ENCODE measurements at regions not wholly inside any gene's neighbourhood (a gene's known extent, or its start where the extent isn't known, plus 50 kb on each side); places are given as distances from the start of the nearest gene placed in this dataset.

DNA sequence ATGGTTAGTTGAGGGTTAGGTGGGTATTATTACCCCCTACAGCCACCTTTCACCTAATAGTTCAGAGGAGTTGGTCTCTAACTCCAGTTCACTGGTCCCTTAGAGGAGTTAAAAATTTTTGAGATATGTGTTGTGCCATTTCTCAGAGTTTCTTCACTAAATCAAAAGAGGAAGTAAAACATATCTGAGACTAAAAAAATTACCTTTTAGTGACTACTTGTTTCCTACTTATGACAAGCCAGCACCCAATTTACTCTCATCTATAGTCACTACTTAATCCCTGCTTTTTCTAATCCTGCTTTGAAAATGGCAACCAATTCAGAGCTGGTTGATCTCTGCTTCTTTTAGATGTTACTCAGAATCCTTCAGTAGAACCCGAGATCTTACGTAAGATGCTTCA lies 1316.8 kb upstream of the B3GALT2 start:
- FAIRE-seq (no peak), ATAC-seq (peak; percentile 66), DNase-seq (ENCODE audit: low read depth, low spot score) (no peak)
- ChIA-PET RAD21 (ENCODE audit: unreplicated experiment) (no interaction called here), CTCF (no interaction called here), SMC1A (ENCODE audit: uncharacterized antibody, unreplicated experiment) (no interaction called here), POLR2A (no interaction called here)
- H3K27me3 ChIP-seq (replicated peaks in 1 of 2; ENCODE audit: control insufficient read depth in 2 of 2, insufficient read depth in 2 of 2, low read length in 1 of 2), result no peaks in the 10 kb centered on the region
- no peaks in the 10 kb centered on the region for H3K36me3 ChIP-seq (ENCODE audit: control insufficient read depth in 2 of 2, insufficient read depth in 2 of 2, low read length in 1 of 2)
- in situ Hi-C loops (cut with MboI) (no loop called here), intact Hi-C loops (cut with micrococcal nuclease; ENCODE audit: unreplicated experiment) (no loop called here)
- no TSS peak for BruUV-seq (replicated peaks)
- H3K9ac ChIP-seq (ENCODE audit: control insufficient read depth, insufficient read depth, low read length), result no peak overlapping the region
- H3K4me3 ChIP-seq, result no peak overlapping the region
- no peaks in the 10 kb centered on the region for H4K20me1 ChIP-seq (ENCODE audit: control insufficient read depth, insufficient read depth)
- TF ChIP-seq, protein P1, sequence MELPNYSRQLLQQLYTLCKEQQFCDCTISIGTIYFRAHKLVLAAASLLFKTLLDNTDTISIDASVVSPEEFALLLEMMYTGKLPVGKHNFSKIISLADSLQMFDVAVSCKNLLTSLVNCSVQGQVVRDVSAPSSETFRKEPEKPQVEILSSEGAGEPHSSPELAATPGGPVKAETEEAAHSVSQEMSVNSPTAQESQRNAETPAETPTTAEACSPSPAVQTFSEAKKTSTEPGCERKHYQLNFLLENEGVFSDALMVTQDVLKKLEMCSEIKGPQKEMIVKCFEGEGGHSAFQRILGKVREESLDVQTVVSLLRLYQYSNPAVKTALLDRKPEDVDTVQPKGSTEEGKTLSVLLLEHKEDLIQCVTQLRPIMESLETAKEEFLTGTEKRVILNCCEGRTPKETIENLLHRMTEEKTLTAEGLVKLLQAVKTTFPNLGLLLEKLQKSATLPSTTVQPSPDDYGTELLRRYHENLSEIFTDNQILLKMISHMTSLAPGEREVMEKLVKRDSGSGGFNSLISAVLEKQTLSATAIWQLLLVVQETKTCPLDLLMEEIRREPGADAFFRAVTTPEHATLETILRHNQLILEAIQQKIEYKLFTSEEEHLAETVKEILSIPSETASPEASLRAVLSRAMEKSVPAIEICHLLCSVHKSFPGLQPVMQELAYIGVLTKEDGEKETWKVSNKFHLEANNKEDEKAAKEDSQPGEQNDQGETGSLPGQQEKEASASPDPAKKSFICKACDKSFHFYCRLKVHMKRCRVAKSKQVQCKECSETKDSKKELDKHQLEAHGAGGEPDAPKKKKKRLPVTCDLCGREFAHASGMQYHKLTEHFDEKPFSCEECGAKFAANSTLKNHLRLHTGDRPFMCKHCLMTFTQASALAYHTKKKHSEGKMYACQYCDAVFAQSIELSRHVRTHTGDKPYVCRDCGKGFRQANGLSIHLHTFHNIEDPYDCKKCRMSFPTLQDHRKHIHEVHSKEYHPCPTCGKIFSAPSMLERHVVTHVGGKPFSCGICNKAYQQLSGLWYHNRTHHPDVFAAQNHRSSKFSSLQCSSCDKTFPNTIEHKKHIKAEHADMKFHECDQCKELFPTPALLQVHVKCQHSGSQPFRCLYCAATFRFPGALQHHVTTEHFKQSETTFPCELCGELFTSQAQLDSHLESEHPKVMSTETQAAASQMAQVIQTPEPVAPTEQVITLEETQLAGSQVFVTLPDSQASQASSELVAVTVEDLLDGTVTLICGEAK (IDR thresholded peaks at IDR 0.05; ENCODE audit: borderline replicate concordance), result no peak
- no peak for TF ChIP-seq RAD51 (IDR thresholded peaks at IDR 0.05)
- TF ChIP-seq JUNB (IDR thresholded peaks at IDR 0.05), result no peak
- no peak overlapping the region for H3K4me2 ChIP-seq (ENCODE audit: control insufficient read depth, insufficient read depth)
- WGBS (ENCODE audit: insufficient coverage, insufficient replicate concordance, low lambda C conversion rate, missing lambda C conversion rate), result 76% methylated on average over 2 of the region's 2 CpGs
- H3K79me2 ChIP-seq (ENCODE audit: control insufficient read depth, insufficient read depth, low read length), result no peaks in the 10 kb centered on the region
- no peak overlapping the region for H3K27ac ChIP-seq (ENCODE audit: control insufficient read depth, insufficient read depth)
- no peak overlapping the region for H2AFZ ChIP-seq (ENCODE audit: control insufficient read depth, low read depth, low read length)
- no peaks in the 10 kb centered on the region for H3K9me3 ChIP-seq (replicated peaks; ENCODE audit: control insufficient read depth, insufficient read depth, low read length)
- H3K4me1 ChIP-seq (ENCODE audit: control insufficient read depth, insufficient read depth, low read length), result no peaks in the 10 kb centered on the region

DNA sequence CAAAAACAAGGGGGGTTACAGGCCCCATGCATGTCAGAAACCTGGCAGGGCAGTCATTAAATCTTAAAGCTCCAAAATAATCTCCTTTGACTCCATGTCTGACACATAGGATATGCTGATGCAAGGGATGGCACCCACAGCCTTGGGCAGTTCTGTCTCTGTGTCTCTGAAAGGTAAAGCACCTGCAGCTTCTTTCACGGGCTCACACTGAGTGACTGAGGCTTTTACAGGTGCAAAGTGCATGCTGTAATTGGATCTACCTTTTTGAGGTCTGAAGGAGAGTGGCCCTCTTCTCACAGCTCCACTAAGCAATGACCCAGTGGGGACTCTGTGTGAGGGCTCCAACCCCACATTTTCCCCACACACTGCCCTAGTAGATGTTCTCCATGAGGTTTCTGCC lies 1309.0 kb upstream of the B3GALT2 start:
- no peak overlapping the region for H3K4me2 ChIP-seq (ENCODE audit: control insufficient read depth, insufficient read depth)
- H3K4me3 ChIP-seq, result no peak overlapping the region
- CTCF ChIA-PET, result no interaction called here
- DNase-seq (ENCODE audit: low read depth, low spot score) (no peak), FAIRE-seq (no peak), ATAC-seq (no peak)
- H4K20me1 ChIP-seq (ENCODE audit: control insufficient read depth, insufficient read depth), result no peaks in the 10 kb centered on the region
- no TSS peak for BruUV-seq (replicated peaks)
- no peaks in the 10 kb centered on the region for H3K4me1 ChIP-seq (ENCODE audit: control insufficient read depth, insufficient read depth, low read length)
- no peak overlapping the region for H3K27ac ChIP-seq (ENCODE audit: control insufficient read depth, insufficient read depth)
- H3K27me3 ChIP-seq (replicated peaks in 1 of 2; ENCODE audit: control insufficient read depth in 2 of 2, insufficient read depth in 2 of 2, low read length in 1 of 2), result no peaks in the 10 kb centered on the region
- 6% methylated on average over 1 of the region's 1 CpG for WGBS (ENCODE audit: insufficient coverage, insufficient replicate concordance, low lambda C conversion rate, missing lambda C conversion rate)
- no peak overlapping the region for H2AFZ ChIP-seq (ENCODE audit: control insufficient read depth, low read depth, low read length)
- H3K36me3 ChIP-seq (ENCODE audit: control insufficient read depth in 2 of 2, insufficient read depth in 2 of 2, low read length in 1 of 2), result no peaks in the 10 kb centered on the region
- TF ChIP-seq BMI1 (IDR thresholded peaks at IDR 0.05; ENCODE audit: borderline replicate concordance), result no peak
- TF ChIP-seq ETV6 (conservative IDR thresholded peaks at IDR 0.05 in 1 of 2, IDR thresholded peaks at IDR 0.05 in 1 of 2; ENCODE audit: borderline replicate concordance in 1 of 2, low read depth in 1 of 2), result no peak
- no peak for TF ChIP-seq JUNB (IDR thresholded peaks at IDR 0.05)
- TF ChIP-seq, protein P2, sequence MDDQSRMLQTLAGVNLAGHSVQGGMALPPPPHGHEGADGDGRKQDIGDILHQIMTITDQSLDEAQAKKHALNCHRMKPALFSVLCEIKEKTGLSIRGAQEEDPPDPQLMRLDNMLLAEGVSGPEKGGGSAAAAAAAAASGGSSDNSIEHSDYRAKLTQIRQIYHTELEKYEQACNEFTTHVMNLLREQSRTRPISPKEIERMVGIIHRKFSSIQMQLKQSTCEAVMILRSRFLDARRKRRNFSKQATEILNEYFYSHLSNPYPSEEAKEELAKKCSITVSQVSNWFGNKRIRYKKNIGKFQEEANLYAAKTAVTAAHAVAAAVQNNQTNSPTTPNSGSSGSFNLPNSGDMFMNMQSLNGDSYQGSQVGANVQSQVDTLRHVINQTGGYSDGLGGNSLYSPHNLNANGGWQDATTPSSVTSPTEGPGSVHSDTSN (IDR thresholded peaks at IDR 0.05; ENCODE audit: insufficient replicate concordance, low read depth, low read length), result no peak
- TF ChIP-seq PAX8 (IDR thresholded peaks at IDR 0.05), result no peak
- TF ChIP-seq, protein P3, sequence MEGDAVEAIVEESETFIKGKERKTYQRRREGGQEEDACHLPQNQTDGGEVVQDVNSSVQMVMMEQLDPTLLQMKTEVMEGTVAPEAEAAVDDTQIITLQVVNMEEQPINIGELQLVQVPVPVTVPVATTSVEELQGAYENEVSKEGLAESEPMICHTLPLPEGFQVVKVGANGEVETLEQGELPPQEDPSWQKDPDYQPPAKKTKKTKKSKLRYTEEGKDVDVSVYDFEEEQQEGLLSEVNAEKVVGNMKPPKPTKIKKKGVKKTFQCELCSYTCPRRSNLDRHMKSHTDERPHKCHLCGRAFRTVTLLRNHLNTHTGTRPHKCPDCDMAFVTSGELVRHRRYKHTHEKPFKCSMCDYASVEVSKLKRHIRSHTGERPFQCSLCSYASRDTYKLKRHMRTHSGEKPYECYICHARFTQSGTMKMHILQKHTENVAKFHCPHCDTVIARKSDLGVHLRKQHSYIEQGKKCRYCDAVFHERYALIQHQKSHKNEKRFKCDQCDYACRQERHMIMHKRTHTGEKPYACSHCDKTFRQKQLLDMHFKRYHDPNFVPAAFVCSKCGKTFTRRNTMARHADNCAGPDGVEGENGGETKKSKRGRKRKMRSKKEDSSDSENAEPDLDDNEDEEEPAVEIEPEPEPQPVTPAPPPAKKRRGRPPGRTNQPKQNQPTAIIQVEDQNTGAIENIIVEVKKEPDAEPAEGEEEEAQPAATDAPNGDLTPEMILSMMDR (IDR thresholded peaks at IDR 0.05 in 2 of 3, conservative IDR thresholded peaks at IDR 0.05 in 1 of 3; ENCODE audit: control insufficient read depth in 2 of 3, extremely low read depth in 1 of 3, insufficient read depth in 1 of 3, low read depth in 3 of 3, low read length in 3 of 3), result no peak
- H3K79me2 ChIP-seq (ENCODE audit: control insufficient read depth, insufficient read depth, low read length), result no peaks in the 10 kb centered on the region
- POLR2A ChIA-PET, result no interaction called here
- no peak overlapping the region for H3K9ac ChIP-seq (ENCODE audit: control insufficient read depth, insufficient read depth, low read length)
- SMC1A ChIA-PET (ENCODE audit: uncharacterized antibody, unreplicated experiment), result no interaction called here
- RAD21 ChIA-PET (ENCODE audit: unreplicated experiment), result no interaction called here
- H3K9me3 ChIP-seq (replicated peaks; ENCODE audit: control insufficient read depth, insufficient read depth, low read length), result no peaks in the 10 kb centered on the region
- intact Hi-C loops (cut with micrococcal nuclease; ENCODE audit: unreplicated experiment) (no loop called here), in situ Hi-C loops (cut with MboI) (no loop called here)
